ENCODE measurements at regions not wholly inside any gene's neighbourhood (a gene's known extent, or its start where the extent isn't known, plus 50 kb on each side); places are given as distances from the start of the nearest gene placed in this dataset.

- H3K4me3 ChIP-seq (ENCODE audit: insufficient read depth, low read depth, low read length): no peak overlapping the region
- no peak overlapping the region for H2AK9ac ChIP-seq (replicated peaks; ENCODE audit: low read depth, low read length, poor library complexity)
- 83% methylated on average over 1 of the region's 4 CpGs; no CpG with 5 or more reads in 1 of the 2 experiments for WGBS, 2 experiments (ENCODE audit: extremely low coverage in 2 of 2, insufficient read length in 1 of 2)
- no peak overlapping the region for H3K56ac ChIP-seq (ENCODE audit: extremely low read depth, insufficient read depth, low read length)
- dilution Hi-C loops (cut with HindIII; ENCODE audit: low sequenced_read_pairs, unreplicated experiment): no loop called here
- CTCF ChIA-PET: interaction anchor here (0.7 kb wide), 2 partner anchors 18 to 269 kb away, joined by 3 to 9 read pairs; no protein-coding TSS in a partner anchor
- POLR2A ChIA-PET (ENCODE audit: unreplicated experiment): no interaction called here
- no peaks in the 10 kb centered on the region for H3K9me3 ChIP-seq (ENCODE audit: control insufficient read depth, insufficient read depth, low read length)
- H2AK5ac ChIP-seq (ENCODE audit: low read depth, low read length): no peak overlapping the region
- peaks cover 5% of the 10 kb centered on the region; the same call in 1 of the 2 replicates for H3K4me1 ChIP-seq (ENCODE audit: control insufficient read depth, insufficient read depth, low read length)
- no peak overlapping the region for H3K4ac ChIP-seq (ENCODE audit: low read depth, low read length)
- ATAC-seq (ENCODE audit: low read depth) (no peak), DNase-seq (no peak)
- intact Hi-C loops (cut with micrococcal nuclease): no loop called here
- no peak overlapping the region for H3K9ac ChIP-seq (ENCODE audit: low read depth, low read length)
- H3K36me3 ChIP-seq (ENCODE audit: control insufficient read depth, insufficient read depth, low read length): no peaks in the 10 kb centered on the region
- H2BK5ac ChIP-seq (ENCODE audit: low read depth, low read length, poor library complexity, severe bottlenecking): no peak overlapping the region
- H4K5ac ChIP-seq (ENCODE audit: low read depth, low read length): no peak overlapping the region
- H4K8ac ChIP-seq (ENCODE audit: low read depth in 2 of 2, low read length in 2 of 2): no peak overlapping the region
- H2BK15ac ChIP-seq (ENCODE audit: low read depth, low read length): no peak overlapping the region
- H2BK120ac ChIP-seq (ENCODE audit: low read depth, low read length): no peak overlapping the region; the same call in 1 of the 2 replicates
- H2BK20ac ChIP-seq (ENCODE audit: low read depth, low read length): no peak overlapping the region
- no peak overlapping the region for H3K4me2 ChIP-seq (ENCODE audit: low read depth, low read length)
- H4K91ac ChIP-seq (ENCODE audit: insufficient read depth, low read depth, low read length): no peak overlapping the region
- no peaks in the 10 kb centered on the region for H4K20me1 ChIP-seq (ENCODE audit: insufficient read depth, low read length)
- peaks cover 0 to 5% of the 10 kb centered on the region in 2 experiments; a peak in 1 of 4 replicates for H3K79me1 ChIP-seq (ENCODE audit: low read depth in 1 of 2, low read length in 2 of 2)
- H3K27me3 ChIP-seq (ENCODE audit: control insufficient read depth, insufficient read depth, low read length): no peaks in the 10 kb centered on the region
- in situ Hi-C loops (cut with MboI; ENCODE audit: low sequenced_read_pairs): no loop called here
- no peak overlapping the region for H3K27ac ChIP-seq (ENCODE audit: insufficient read depth, low read length)
- no peak overlapping the region for H2AFZ ChIP-seq (replicated peaks; ENCODE audit: low read length, poor library complexity)
- no peak overlapping the region for H3K18ac ChIP-seq (ENCODE audit: low read depth, low read length)
- H3K9me1 ChIP-seq (ENCODE audit: insufficient read depth, low read length): peaks cover 3% of the 10 kb centered on the region; the same call in 1 of the 2 replicates
- no peak overlapping the region for H3K14ac ChIP-seq (replicated peaks; ENCODE audit: low read depth, low read length)
- no peak overlapping the region for H3K23ac ChIP-seq (ENCODE audit: low read depth, low read length)
- no TSS peak for BruUV-seq (replicated peaks)
- TF ChIP-seq, protein P1, sequence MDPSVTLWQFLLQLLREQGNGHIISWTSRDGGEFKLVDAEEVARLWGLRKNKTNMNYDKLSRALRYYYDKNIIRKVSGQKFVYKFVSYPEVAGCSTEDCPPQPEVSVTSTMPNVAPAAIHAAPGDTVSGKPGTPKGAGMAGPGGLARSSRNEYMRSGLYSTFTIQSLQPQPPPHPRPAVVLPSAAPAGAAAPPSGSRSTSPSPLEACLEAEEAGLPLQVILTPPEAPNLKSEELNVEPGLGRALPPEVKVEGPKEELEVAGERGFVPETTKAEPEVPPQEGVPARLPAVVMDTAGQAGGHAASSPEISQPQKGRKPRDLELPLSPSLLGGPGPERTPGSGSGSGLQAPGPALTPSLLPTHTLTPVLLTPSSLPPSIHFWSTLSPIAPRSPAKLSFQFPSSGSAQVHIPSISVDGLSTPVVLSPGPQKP (IDR thresholded peaks at IDR 0.05; ENCODE audit: borderline replicate concordance, low read depth, low read length): no peak
- TF ChIP-seq SMC3 (IDR thresholded peaks at IDR 0.05; ENCODE audit: low read depth, low read length) (no peak), RCOR1 (IDR thresholded peaks at IDR 0.05; ENCODE audit: insufficient replicate concordance, low read length) (no peak), CHD1 (IDR thresholded peaks at IDR 0.05; ENCODE audit: low read depth, low read length) (no peak), RFX5 (IDR thresholded peaks at IDR 0.05; ENCODE audit: low read depth, low read length) (no peak), CTCF (conservative IDR thresholded peaks at IDR 0.05; ENCODE audit: low read depth, low read length) (no peak), NFE2L2 (IDR thresholded peaks at IDR 0.05; ENCODE audit: low read depth, low read length) (no peak), USF2 (IDR thresholded peaks at IDR 0.05; ENCODE audit: low read depth, low read length) (no peak), FOS (IDR thresholded peaks at IDR 0.05; ENCODE audit: low read depth, low read length) (no peak), POLR2A (IDR thresholded peaks at IDR 0.05; ENCODE audit: low read depth, low read length) (no peak), CEBPB (IDR thresholded peaks at IDR 0.05; ENCODE audit: low read depth, low read length) (no peak), MXI1 (IDR thresholded peaks at IDR 0.05; ENCODE audit: borderline replicate concordance, low read depth, low read length) (no peak)
These were observed 67.5 kb upstream of the LINC01488 start for GRCh38 chr11:69413993-69414392.

Data from IMR-90 (cell line).